ENCODE measurements at regions not wholly inside any gene's neighbourhood (a gene's known extent, or its start where the extent isn't known, plus 50 kb on each side); places are given as distances from the start of the nearest gene placed in this dataset.
"Not testable (repeated sequence)": the region's sequence is repeated elsewhere in the genome, so short reads cannot be mapped to it uniquely, and the experiment has no call there.

DNA sequence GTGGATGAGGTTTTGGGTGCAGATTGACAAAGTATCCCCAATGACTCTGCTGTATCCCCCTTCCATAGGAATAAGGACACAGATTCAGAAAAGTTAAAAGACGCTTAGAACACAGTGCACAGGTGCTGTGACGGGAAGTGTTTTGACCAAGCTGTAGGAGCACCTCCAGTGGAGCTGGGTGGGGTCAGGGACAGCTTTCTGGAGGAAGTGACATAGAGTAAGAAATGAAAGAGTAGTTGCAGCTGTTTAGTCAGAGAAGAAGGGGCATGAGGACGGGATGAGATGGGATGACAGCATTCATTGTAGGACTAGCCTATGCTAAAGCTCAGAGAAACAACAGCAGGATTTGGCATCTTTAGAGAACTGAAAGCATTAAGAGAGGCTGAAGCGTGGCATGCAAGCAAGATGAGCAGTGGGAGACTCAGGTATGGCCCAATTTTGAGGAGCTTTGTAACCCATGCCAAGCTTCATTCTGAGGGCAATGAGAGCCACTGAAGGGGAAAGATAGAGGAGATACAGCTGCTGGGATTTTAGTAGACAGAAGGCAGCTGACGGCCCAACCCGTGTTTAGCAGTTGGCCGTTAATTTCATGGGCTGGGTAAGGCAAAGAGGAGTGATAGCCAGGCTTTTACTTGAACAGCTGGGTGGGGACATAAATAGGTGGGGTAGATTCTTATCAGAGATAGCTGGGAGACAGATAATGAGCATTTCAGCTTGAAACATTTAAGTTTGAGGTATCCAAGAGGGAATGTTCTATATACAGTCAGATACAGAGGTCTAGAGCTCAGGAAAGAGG lies 131.8 kb upstream of the KRAS start:
- no peak for DNase-seq

DNA sequence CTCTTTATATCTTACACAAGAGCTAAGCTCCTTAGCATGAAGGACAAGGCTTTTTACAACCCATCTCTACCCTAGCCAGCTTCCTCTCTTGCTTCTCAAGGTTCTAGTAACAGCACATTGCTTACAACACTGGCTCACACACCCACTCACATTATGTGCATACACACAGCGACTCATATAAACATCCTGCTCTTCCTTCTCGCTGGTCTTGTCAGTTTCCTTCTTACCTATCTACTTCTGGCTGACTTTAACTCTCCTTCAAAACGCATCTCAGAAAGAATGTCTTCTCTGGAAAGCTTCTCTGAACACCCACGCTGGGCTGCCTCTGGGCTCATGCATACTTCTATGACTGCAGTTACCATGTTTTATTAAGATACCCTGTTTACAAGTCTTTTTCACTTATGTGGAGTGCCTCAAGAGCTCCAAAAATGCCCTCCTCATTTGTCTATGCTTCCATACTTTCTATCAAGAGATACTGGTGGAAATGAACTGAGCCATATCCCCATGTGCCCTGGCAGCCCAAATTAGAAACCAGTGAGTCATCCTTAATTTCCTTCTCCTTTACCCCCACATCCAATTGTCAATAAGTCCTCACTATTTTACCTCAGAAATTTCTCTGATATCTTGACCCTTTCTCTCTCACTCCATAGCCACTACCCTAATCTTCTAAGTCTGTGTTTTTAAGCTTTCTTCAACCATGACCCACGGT lies 126.9 kb upstream of the KRAS start:
- no peak for DNase-seq

DNA sequence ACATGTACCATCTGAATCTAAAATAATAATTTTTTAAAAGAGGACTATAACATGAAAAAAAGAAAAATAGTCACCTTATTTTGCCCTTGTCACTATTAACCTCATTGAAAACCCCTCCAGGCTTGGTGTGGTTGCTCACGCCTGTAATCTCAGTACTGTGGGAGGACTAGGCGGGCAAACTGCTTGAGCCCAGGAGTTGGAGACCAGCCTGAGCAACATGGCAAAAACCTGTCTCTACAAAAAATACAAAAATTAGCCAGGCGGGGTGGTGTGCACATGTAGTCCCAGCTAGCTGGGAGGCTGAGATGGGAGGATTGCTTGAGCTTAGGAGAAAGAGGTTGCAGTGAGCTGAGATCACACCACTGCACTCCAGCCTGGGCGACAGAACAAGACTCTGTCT lies 126.3 kb upstream of the KRAS start:
- DNase-seq, result no peak

DNA sequence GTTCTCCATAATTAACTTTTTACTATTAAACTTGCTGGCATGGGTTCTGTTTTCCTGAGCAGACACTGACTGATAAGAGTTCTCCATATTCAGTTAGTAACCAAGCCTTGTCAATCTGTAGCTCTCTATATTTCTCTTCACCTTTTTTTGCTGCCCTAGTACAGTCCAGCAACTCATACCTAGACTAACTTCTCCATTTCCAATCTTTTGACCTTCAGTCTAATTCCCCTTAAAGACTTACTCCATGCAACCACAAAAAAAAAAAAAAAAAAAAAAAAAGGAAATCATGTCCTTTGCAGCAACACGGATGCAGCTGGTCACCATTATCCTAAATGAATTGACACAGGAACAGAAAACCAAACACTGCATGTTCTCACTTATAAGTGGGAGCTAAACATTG lies 125.7 kb upstream of the KRAS start:
- no peak for DNase-seq

DNA sequence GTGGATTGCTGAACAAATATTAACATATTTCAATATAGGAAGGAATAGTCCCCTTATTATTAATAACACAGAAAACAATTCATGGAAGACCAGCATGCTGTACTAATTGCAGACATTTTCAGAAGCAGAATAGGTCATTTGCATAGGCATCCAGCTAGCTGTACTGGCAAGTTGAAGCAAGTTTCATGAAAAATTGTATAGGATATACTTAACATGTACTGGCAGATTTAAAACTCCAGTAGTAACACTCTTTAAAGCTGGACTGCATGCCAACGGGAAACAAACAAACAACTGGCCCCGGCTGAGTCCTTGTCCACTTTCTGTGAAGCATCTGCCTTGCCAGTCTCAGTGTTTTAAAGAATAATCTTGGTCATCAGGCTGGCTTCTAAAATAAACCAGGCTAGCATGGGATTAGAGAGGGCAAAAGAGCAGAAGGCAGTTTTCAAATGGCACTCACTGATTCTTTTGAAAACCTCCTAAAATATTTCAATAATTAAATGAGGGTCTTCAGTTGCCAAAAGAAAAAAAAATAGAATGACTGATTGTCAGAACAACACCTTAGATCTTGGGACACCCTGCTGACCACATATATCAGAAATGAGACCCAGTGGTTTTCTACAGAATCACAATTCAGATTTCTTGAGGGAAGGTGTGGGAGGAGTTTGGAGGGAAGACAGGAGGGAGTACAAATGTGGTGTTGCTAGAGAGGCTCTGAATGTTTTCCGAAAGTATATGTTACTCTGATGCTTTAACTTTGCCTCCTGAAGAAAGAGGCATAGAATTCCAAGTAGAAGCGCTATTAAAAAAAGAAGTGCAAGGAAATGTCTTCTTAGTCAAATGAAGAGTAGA lies 122.5 kb upstream of the KRAS start:
- DNase-seq, result peak; percentile 33

DNA sequence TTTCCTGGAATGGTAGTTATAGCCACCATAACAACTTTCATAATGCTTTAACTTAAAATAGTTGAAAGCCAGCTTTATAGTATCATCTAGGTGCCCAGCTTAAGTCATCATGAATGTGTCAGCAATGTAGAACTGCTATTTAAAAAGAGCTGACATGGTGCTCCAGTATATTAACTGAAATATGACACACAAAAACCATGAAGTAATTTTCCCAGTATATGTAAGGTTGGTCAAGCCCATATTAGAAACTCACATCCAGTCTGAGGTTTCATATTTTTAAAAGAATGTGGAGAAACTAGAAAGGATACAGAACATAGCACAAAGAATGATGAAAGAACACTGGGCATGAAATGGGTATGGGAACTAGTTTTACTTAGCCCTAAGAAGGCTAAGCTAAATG lies 121.3 kb upstream of the KRAS start:
- DNase-seq, result no peak

DNA sequence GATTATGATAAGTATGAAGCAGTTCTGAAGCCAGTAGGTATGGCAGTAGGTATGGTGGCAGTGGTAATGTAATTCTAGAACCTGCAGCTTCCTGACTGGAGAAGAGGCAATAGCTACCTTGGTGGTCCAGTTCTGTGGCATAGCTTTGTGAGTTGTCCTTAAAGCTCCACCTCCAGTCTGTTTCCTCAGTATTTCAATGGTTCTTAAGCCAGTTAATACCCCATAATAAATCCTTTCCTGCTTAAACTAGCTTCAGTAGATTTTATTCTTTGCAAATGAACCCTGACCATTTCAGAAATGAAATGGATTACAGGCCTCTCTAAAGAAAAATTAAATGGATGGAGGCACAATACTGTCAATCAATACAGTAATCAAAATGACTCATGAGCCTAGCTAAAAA lies 117.8 kb upstream of the KRAS start:
- DNase-seq, result no peak

DNA sequence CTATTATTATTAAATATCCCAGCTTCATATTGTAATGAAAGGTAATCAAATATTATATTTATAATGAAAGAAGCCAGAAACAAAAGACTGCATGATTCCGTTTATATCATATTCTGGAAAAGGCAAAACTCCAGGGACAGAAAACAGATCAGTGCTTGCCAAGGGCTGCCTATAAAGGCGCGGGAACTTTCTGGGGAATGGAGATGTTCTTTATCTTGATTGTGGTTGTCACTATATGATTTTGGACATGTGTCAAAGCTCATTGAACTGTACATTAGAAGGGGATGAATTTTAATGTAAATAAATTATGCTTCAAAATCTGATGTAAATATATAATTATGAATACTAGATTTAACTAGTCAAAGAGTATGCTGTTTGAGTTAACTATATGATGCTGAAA lies 115.4 kb upstream of the KRAS start:
- DNase-seq, result no peak

DNA sequence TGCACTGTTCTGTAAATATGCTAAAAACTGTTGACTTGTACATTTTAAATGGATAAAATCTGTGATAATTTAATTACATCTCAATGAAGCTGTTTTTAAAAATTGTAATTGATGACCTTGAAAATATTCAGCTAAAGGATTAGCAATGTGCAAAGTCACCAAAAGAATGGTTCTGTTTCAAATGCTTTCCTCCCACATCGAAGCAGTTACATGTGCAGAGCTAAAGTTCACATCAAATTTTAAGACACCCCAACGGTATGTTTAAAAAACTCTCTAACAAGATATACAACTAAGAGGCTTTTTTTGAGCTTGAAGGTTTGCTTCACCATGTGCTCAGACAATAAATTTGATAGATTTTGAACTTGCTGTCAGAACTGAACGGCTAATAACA lies 114.6 kb upstream of the KRAS start:
- DNase-seq, result no peak

DNA sequence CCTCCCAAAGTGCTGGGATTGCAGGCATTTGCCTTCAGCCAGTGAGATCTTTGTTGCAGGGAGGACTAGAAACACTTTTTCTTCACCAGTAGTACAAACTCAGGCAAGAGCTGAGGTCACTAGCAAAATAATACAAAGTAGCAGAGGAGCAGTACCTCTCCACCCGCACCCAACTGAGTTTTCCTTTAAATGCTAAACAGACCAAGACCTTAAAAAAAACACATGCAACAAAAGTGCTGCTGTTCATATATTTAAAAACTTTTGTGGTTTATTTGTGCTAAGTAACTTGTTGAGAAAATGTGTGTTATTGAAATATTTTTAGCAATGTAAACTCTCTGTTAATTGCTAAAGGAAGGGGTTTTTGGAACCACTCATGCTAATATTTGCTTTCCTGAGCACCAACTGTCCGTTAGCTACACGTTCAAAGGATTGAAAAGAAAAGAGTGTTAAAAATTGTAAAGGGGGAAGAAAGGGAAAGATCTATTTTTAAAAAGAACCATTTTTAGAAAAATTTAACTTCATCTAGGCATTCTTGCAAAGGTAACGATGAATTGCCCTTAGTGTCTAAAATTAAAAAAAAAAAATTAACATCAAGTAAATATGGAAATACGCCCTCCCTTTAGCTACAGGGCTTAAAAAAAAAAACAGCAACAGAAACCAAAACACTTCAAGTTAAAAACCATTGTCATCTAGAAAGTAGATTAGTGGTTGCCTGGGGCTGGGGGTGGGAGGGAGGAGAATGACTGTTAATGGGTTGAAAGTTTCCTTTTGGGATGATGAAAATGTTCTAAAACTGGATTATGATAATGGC lies 114.0 kb upstream of the KRAS start:
- no peak for DNase-seq

DNA sequence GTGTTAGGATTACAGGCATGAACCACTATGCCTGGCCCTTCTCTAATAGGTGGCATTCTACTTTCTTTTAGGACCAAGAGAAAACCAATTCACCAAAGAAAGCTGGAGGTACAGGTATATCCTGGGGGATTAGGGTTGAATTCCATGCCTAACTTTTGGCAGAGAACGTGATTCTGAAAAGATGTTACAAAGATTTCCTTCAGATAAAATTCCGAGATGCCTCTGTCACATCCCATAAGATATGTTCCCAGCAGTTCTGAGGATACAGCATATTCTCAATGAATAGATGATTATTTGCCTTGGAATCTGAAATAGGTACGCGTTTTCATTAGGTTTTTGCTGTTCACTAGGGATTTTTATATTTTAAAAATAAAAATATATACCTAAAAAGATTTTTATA lies 111.9 kb upstream of the KRAS start:
- DNase-seq, result no peak

DNA sequence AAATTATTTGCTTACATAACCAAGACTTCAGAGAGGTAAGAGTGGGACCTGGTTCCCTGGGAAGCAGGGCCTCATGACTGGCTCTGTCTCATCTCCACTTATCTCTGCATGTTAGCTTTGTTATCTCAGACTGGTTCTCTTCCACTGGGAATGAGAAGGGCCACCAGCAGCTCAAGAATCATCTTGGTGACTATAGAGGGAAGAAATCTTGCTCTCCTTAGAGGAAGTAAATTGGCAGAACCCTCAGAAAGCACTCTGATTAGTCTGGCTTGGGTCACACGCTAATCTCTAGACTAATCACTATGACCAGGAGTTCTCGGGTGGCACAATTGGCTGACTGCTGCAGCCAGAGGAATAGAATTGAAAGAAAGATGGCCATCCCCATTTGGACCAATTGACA lies 110.8 kb upstream of the KRAS start:
- DNase-seq, result no peak

DNA sequence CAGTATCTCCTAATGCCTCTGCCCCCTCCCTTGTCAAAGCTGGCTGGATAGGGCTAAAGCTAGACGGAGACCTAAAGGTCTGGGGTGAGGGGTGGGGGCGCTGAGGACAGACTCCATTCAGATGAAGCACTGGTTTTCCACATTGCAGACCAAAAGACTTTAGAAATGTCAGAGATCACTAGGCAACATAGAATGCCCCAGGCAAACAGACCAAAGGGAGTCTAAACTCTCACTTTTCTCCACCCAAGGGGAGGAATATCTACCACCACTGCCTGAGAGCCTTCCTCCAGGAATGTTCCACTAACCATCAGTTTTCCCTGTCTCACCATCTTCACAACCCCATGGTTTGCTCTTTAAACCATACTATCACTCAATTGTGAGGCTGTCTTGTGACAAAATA lies 106.9 kb upstream of the KRAS start:
- no peak for DNase-seq

DNA sequence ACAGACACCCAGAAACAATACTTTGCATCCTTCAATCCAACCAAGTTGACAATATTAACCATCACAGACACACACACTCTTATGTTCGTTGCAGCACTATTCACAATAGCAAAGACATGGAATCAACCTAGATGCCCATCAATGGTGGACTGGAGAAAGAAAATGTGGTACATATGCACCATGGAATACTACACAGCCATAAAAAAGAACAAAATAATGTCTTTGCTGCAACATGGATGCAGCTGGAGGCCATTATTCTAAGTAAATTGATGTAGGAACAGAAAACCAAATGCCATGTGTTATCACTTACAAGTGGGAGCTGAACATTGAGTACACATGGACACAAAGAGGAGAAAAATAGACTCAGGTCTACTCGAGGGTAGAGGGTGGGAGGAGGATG lies 102.2 kb upstream of the KRAS start:
- DNase-seq, result not testable (repeated sequence)

DNA sequence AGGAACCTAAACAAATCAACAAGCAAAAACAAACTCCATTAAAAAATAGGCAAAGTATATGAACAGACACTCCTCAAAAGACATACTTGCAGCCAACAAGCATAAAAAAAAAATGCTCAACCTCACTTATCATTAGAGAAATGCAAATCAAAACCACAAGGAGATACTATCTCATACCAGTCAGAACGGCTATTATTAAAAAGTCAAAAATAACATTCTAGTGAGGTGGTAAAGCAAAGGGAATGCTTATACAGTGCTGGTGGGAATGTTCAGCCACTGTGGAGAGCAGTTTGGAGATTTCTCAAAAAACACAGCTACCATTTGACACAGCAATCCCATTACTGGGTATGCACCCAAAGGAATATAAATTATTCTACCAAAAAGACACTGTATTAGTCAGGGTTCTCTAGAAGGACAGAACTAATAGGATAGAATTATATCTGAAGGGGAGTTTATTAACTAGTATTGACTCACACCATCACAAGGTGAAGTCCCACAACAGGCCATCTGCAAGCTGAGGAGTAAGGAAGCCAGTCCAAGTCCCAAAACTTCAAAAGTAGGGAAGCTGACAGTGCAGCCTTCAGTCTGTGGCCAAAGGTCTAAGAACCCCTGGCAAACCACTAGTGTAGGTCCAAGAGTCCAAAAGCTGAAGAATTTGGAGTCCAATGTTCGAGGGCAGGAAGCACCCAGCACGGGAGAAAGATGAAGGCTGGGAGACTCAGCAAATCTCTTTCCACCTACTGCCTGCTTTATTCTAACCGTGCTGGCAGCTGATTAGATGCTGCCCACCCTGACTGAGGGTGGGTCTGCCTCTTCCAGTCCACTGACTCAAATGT lies 101.6 kb upstream of the KRAS start:
- no peak for DNase-seq

DNA sequence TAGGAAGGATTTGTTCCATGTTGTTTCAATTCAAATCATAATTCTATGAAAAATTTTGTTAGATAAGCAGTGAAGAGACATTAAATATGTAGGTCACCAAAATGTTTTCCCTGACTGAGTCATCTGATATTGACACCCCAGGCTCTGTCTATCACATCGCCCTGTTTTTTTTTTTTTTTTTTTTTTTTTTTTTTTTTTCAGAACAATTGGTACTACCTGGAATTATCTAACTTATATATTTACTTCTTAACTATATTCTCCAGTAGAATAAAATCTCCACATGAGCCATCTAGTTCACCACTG lies 97.8 kb upstream of the KRAS start:
- no peak for DNase-seq

DNA sequence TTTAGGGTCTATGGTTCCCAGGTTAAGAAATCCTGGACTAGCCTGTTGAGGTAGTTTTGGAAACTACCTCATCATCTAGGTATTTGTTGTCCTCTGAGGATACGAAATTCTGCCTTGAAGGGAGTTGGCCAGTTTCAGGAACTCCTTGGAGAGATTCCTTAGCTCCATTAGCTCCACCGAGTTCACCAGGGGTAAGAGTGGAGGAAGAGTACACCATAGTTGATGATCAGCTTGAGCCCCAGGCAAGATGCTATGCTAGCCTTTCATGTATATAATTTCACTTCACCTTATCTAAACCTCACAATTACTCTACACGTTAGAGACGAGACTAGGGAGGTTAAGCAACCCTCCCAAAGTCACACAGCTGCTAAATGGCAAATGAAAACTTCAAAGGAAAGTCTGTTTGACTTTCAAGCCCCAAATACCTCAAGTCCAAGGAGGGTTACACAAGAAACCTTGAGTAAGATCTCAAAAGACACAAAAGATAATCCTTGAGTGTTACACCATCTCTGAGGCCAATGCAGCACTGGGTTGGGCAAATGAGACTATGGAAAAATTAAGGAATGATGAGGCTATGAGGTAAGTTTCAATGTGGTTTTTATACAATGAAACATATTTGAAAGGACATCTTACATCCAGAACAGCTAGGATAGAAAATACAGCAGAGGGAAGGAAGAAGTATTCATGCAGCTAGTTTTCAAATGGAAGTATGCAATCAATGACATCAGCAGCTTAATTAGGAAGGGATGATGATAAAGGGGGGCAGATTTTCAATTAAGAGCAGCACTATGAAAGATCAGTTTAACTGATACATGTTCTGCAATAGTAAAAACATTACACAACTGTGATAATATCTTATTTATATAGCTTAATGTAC lies 97.2 kb upstream of the KRAS start:
- DNase-seq, result no peak

DNA sequence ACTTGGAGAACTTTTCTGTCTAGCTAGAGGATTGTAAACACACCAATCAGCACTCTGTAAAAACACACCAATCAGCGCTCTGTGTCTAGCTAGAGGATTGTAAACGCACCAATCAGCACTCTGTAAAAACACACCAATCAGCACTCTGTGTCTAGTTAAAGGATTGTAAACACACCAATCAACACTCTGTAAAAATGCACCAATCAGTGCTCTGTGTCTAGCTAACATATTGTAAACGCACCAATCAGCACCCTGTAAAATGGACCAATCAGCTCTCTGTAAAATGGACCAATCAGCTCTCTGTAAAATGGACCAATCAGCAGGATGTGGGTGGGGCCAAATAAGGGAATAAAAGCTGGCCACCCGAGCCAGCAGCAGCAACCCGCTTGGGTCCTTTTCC lies 91.1 kb upstream of the KRAS start:
- DNase-seq, result not testable (repeated sequence)

DNA sequence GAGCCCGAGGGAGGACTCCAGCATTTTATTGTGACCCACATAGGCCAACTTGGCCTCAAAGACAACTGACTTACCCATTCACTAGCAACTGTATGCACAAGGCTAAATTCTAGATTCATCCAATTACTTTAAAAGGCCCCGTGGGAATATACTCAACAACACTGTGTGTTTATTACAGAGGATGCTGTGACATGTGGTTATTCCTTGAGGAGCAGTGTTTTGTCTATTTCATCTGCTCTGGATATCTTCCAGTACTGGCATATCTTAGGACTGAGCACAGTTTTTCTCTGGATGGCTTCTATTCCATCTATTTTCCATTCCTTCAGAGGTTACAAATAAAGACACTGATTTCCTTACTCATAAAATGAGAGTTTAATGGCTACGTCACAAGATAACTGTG lies 87.2 kb upstream of the KRAS start:
- no peak for DNase-seq

DNA sequence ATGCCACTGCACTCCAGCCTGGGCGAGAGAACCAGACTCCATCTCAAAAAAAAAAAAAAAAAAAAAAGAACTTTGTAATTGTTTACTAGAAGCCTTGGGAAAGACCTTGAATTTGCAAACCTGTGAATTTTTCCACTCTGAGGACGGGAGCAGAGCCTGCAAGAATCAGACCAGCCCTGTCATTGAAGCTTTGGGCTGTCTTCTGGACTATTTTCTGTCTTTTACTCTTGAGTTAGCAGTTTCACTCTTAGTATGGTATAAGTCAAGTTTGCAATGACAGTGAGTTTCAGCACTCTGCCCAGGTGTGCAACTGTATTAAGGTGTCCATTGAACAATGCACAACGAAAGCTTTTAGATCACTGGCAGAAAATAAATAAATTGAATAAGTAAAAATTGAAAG lies 81.4 kb upstream of the KRAS start:
- no peak for DNase-seq

DNA sequence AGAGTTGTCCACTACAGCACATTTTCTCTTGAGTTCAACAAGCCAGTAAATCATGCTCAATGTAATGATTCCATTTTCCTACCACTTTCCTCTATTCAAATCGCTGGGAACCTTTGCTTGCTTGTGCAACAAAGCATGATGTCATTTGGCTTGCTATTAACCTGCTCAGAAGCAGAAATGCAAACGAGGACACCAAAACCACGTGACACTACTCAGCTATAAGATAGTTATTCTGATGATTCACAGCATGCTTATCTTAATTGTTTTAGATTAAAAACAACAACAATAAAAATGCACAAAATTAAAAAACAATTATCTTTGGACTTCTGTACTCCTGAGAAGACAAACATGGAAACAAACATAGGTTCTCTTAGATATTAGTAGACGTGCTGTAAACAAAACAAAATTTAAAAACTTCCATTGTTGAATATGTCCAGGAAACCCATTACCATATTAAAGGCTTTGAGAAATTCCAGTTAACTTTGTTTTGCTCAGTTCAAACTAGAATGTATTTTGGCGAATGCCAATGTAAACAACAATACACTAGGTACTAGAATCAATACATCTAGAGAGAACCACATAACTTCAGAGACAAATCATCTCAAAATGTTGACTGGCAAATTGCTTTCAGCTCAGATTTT lies 77.5 kb upstream of the KRAS start:
- peak; percentile 93 for DNase-seq

Data from NCI-H526 treated with DMSO at 0.1 percent for 48 hours (cell line).